Skeletal muscle satellite cell (primary cell): ENCODE measurements at regions not wholly inside any gene's neighbourhood (a gene's known extent, or its start where the extent isn't known, plus 50 kb on each side); places are given as distances from the start of the nearest gene placed in this dataset. TPM values are rescaled to one million over a fixed set of nuclear protein-coding genes. Genes with fewer than 3 reads are reported as not detected.

ENCODE experiments used
- H3K27me3 ChIP-seq: 2 replicates; pipeline ENCODE4 v1.7.0; 2013; ENCODE audit warnings: low read length; ENCODE audit not compliant: control insufficient read depth, insufficient read depth
- H3K36me3 ChIP-seq: 2 replicates; pipeline ENCODE4 v1.7.0; 2013; ENCODE audit warnings: mild to moderate bottlenecking, control low read depth, low read length; ENCODE audit not compliant: insufficient read depth
- H3K4me1 ChIP-seq: 2 replicates; pipeline ENCODE4 v1.7.0; 2013; ENCODE audit warnings: low read length; ENCODE audit not compliant: control insufficient read depth, insufficient read depth
- H3K4me2 ChIP-seq: 2 replicates; pipeline ENCODE4 v1.7.0; 2013; ENCODE audit warnings: mild to moderate bottlenecking, low read length
- H3K4me3 ChIP-seq: 2 replicates; pipeline ENCODE4 v1.7.0; 2013; ENCODE audit warnings: low read length
- H3K9ac ChIP-seq: 2 replicates; pipeline ENCODE4 v1.7.0; 2013; ENCODE audit warnings: mild to moderate bottlenecking, low read depth, low read length, moderate library complexity
- H3K9me3 ChIP-seq: replicated peaks from 2 replicates; pipeline ENCODE4 v1.7.0; 2013; ENCODE audit warnings: mild to moderate bottlenecking, control low read depth, low read length
- small RNA-seq: library from RNA; depleted of rRNA; stranded (forward); fragments of <200 nt; gene quantifications from one replicate; pipeline ENCODE3, GENCODE V24; 2012

DNA sequence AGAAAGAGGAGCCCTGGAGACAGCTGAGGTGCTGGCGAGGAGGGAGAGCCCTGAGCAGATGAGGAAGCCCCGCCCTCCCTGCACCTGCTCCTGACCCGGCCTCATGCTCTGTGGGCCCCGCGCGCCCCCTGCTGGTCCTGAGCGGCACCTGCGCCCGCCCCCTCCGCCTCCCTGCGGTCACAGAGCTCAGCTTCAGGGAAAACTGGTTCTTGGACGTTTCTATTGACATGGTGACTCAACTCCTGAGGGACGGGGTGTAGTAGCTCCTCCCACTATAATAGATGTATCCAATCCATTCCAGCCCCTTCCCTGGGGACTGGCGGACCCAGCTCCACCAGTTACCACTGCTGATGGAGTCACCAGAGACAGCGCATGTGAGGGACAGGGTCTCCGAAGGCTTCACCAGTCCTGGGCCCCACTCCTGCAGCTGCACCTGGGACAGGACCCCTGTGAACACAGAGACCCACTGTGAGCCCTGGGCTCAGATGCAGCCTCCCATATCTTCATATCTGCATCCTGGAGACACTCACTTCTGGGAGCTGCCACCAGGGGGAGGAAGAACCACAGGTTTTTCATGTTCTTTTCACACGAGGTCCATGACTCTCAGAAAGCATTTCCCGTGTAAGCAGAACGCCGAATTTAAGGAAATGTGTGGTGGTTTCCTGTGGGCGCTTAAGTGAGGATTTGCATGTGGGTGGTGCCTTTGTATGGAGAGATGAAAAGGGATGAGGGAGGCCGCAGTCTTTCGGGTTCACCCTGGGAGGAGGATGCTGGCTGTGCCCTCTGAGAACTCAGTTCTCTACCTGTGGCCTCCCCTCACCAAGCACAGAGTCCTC lies 1346.4 kb downstream of the TMEM121 start:
- H3K4me1 ChIP-seq: no peaks in the 10 kb centered on the region
- no peaks in the 10 kb centered on the region for H3K36me3 ChIP-seq
- no peak overlapping the region for H3K4me3 ChIP-seq
- no peaks in the 10 kb centered on the region for H3K9me3 ChIP-seq
- no peak overlapping the region for H3K4me2 ChIP-seq
- no peak overlapping the region for H3K9ac ChIP-seq
- no peaks in the 10 kb centered on the region for H3K27me3 ChIP-seq

- H3K9ac ChIP-seq: no peak overlapping the region
- no peak overlapping the region for H3K4me3 ChIP-seq
- no peaks in the 10 kb centered on the region for H3K4me1 ChIP-seq
- no peaks in the 10 kb centered on the region for H3K9me3 ChIP-seq
- H3K27me3 ChIP-seq: no peaks in the 10 kb centered on the region
- H3K4me2 ChIP-seq: no peak overlapping the region
- no peaks in the 10 kb centered on the region for H3K36me3 ChIP-seq
Measured at GRCh38 chr14:106874350-106874749, 1348.0 kb downstream of the TMEM121 start.

GRCh38 chr14:106875503-106875902 lies 1349.1 kb downstream of the TMEM121 start:
- Histone ChIP-seq H3K4me1 (no peaks in the 10 kb centered on the region), H3K36me3 (no peaks in the 10 kb centered on the region)

DNA sequence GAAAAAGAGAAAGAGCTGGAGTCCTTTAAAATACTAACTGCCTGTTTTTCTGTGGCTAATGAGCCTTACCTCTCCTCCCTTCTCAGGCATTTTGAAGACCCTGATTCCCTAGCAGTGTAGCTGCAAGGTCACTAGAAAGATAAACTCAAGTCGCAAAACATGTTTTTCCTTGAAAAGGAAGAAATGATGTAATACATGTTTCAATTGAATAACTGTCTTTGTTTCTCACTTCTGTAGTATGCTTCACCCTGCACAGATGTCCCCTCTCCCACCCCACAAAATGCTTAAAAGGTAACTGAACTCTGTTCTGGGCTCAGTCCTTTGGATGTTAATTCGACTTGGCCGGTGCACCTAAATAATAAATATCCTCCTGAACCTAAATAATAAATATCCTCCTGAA lies 1350.3 kb downstream of the TMEM121 start:
- Histone ChIP-seq H3K27me3 (no peaks in the 10 kb centered on the region), H3K4me1 (no peaks in the 10 kb centered on the region), H3K4me3 (no peak overlapping the region), H3K4me2 (no peak overlapping the region), H3K9ac (no peak overlapping the region), H3K9me3 (no peaks in the 10 kb centered on the region), H3K36me3 (no peaks in the 10 kb centered on the region)

More at GRCh38 chr14:106875503-106875902, 1349.1 kb downstream of the TMEM121 start:
- Histone ChIP-seq H3K9me3 (no peaks in the 10 kb centered on the region), H3K4me3 (no peak overlapping the region), H3K27me3 (no peaks in the 10 kb centered on the region), H3K4me2 (no peak overlapping the region), H3K9ac (no peak overlapping the region)

DNA sequence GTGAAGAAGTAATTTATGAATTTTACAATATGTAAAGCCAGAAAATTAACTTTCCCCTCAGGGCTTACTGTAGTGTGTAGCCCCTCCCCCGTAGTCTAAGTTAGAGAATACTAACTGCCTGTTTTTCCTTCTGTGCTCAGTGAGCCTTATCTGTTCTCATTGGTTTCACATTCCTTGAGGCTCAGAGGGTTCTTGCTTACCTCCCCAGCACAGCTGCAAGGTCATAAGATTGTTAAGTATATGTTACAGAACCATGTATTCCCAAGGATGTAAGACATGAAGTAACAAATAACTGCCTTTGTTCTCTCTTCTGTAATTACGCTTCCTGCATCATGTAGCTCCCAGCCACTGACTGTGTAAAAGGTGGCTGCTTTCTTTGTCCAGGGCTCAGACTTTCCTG lies 1351.1 kb downstream of the TMEM121 start:
- no peaks in the 10 kb centered on the region for H3K4me1 ChIP-seq
- no peaks in the 10 kb centered on the region for H3K27me3 ChIP-seq
- H3K4me2 ChIP-seq: no peak overlapping the region
- no peak overlapping the region for H3K9ac ChIP-seq
- H3K4me3 ChIP-seq: no peak overlapping the region
- no peaks in the 10 kb centered on the region for H3K36me3 ChIP-seq
- no peaks in the 10 kb centered on the region for H3K9me3 ChIP-seq

DNA sequence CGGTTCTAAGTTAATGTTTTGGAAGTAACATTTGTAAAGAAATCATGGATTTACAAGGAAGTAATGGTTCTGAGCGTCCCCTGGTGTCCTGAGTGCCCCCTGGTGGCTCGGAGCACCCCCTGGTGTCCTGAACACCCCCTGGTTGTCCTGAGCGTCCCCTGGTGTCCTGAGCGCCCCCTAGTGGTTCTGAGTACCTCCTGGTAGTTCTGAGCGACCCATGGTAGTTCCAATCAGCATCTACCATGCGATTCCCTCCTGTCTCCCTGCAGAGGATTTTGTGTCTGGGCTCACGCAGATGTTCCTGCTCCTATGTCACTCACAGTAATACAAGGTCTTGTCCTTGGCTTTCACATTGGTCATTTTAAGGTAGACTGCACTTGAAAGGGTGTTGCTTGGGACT lies 1352.9 kb downstream of the TMEM121 start:
- Histone ChIP-seq H3K4me2 (no peak overlapping the region), H3K9me3 (no peaks in the 10 kb centered on the region), H3K4me1 (no peaks in the 10 kb centered on the region), H3K27me3 (no peaks in the 10 kb centered on the region), H3K4me3 (no peak overlapping the region), H3K9ac (no peak overlapping the region), H3K36me3 (no peaks in the 10 kb centered on the region)

GRCh38 chr14:106883218-106883692 lies 1356.9 kb downstream of the TMEM121 start:
- Histone ChIP-seq H3K9me3 (no peaks in the 10 kb centered on the region), H3K4me3 (no peak overlapping the region), H3K4me2 (no peak overlapping the region)

More at GRCh38 chr14:106883218-106883692, 1356.9 kb downstream of the TMEM121 start:
- no peaks in the 10 kb centered on the region for H3K36me3 ChIP-seq
- H3K4me1 ChIP-seq: no peaks in the 10 kb centered on the region
- no peaks in the 10 kb centered on the region for H3K27me3 ChIP-seq
- H3K9ac ChIP-seq: no peak overlapping the region

Small RNA genes lying in the stretch of these regions (small RNA-seq; reads per million reads assigned to genes)
- gene AC244452.1 (not detected), gene IGHD1-1 (not detected), gene IGHD1-14 (not detected), gene IGHD1-20 (not detected), gene IGHD1-26 (not detected), gene IGHD1-7 (not detected), gene IGHD2-15 (not detected), gene IGHD2-2 (not detected), gene IGHD2-21 (not detected), gene IGHD2-8 (not detected), gene IGHD3-10 (not detected), gene IGHD3-16 (not detected), gene IGHD3-22 (not detected), gene IGHD3-3 (not detected), gene IGHD3-9 (not detected), gene IGHD4-11 (not detected), gene IGHD4-17 (not detected), gene IGHD4-23 (not detected), gene IGHD4-4 (not detected), gene IGHD5-12 (not detected), gene IGHD5-18 (not detected), gene IGHD5-24 (not detected), gene IGHD5-5 (not detected), gene IGHD6-13 (not detected), gene IGHD6-19 (not detected), gene IGHD6-25 (not detected), gene IGHD6-6 (not detected), gene IGHD7-27 (not detected), gene IGHJ1 (not detected), gene IGHJ1P (not detected), gene IGHJ2 (not detected), gene IGHJ2P (not detected), gene IGHJ3 (not detected), gene IGHJ3P (not detected), gene IGHJ4 (not detected), gene IGHJ5 (not detected), gene IGHJ6 (not detected), gene IGHV1-12 (not detected), gene IGHV1-14 (not detected), gene IGHV3-19 (not detected), gene IGHV3-57 (not detected), gene IGHV3-76 (not detected), gene IGHV5-78 (not detected), gene IGHV7-40 (not detected), gene IGHVII-1-1 (not detected), gene IGHVII-15-1 (not detected), gene IGHVII-22-1 (not detected), gene IGHVII-28-1 (not detected), gene IGHVII-33-1 (not detected), gene IGHVII-40-1 (not detected), gene IGHVII-44-2 (not detected), gene IGHVII-46-1 (not detected), gene IGHVII-49-1 (not detected), gene IGHVII-51-2 (not detected), gene IGHVII-53-1 (not detected), gene IGHVII-60-1 (not detected), gene IGHVII-62-1 (not detected), gene IGHVII-67-1 (not detected), gene IGHVII-74-1 (not detected), gene IGHVII-78-1 (not detected), gene IGHVIII-11-1 (not detected), gene IGHVIII-13-1 (not detected), gene IGHVIII-2-1 (not detected), gene IGHVIII-22-2 (not detected), gene IGHVIII-25-1 (not detected), gene IGHVIII-26-1 (not detected), gene IGHVIII-38-1 (not detected), gene IGHVIII-5-1 (not detected), gene IGHVIII-5-2 (not detected), gene IGHVIII-67-2 (not detected), gene IGHVIII-67-3 (not detected), gene IGHVIII-67-4 (not detected), gene IGHVIII-76-1 (not detected), gene IGHVIII-82 (not detected), gene MIR4507 (not detected), gene MIR4537 (not detected), gene MIR4538 (not detected), gene MIR4539 (not detected), gene MIR5195 (not detected), gene MIR8071-1 (not detected), gene MIR8071-2 (not detected), gene RNA5SP389 (not detected)
